A549 (cell line): ENCODE measurements at regions not wholly inside any gene's neighbourhood (a gene's known extent, or its start where the extent isn't known, plus 50 kb on each side); places are given as distances from the start of the nearest gene placed in this dataset.
A peak's percentile ranks its signal among the peaks of the same experiment; 100 is the strongest.
"Not testable (repeated sequence)": the region's sequence is repeated elsewhere in the genome, so short reads cannot be mapped to it uniquely, and the experiment has no call there.

Experiments used
- ATAC-seq, 2 experiments: fragments of 200-7000 bp in 1 of 2; fragments of >200 bp in 1 of 2; cut with Nextera tagmentation in 1 of 2; cut with Tn5 transposase in 1 of 2; 3 replicates each; pipeline versions ENCODE4 v1.8.0 to v1.9.1; 2018 to 2020; ENCODE audit warnings: mild to moderate bottlenecking in 1 of 2, moderate library complexity in 1 of 2
- CTCF ChIA-PET: fragments of 300-600 bp; sonication (Branson Sonifier 250); formaldehyde crosslinking; extraction: SDS; loops from one replicate; lab custom pipeline; 2021; ENCODE audit warnings: antibody characterized with exemption, inconsistent platforms; lab: Yijun Ruan, JAX
- POLR2A ChIA-PET: fragments of 350-600 bp; formaldehyde crosslinking; extraction: SDS; loops from one replicate; lab custom pipeline; 2021; ENCODE audit warnings: antibody characterized with exemption, inconsistent platforms; lab: Yijun Ruan, JAX
- DNase-seq, 2 experiments: peaks; one replicate each; pipeline versions ENCODE4 v3.0.0 to v3.0.0-alpha.2; 2011 to 2016; ENCODE audit warnings: low read depth in 1 of 2, low spot score in 1 of 2
- FAIRE-seq: peaks from 2 replicates; lab custom pipeline; 2011; peaks lifted over from hg19 to GRCh38; lab: Jason Lieb, UNC
- H3K27ac ChIP-seq, 2 experiments: fragments of >200 bp; sonication (Bioruptor Twin); formaldehyde crosslinking; 3 replicates each; pipeline ENCODE4 v1.5.1; 2016 to 2017
- H3K4me1 ChIP-seq: fragments of >200 bp; sonication (Bioruptor Twin); formaldehyde crosslinking; 3 replicates; pipeline ENCODE4 v1.6.1; 2016
- H3K4me2 ChIP-seq: fragments of >200 bp; sonication (Bioruptor Twin); formaldehyde crosslinking; 3 replicates; pipeline ENCODE4 v1.6.1; 2016
- H3K4me3 ChIP-seq: fragments of >200 bp; sonication (Bioruptor Twin); formaldehyde crosslinking; 3 replicates; pipeline ENCODE4 v1.5.1; 2016
- H3K9me3 ChIP-seq: fragments of >200 bp; sonication (Bioruptor Twin); formaldehyde crosslinking; 3 replicates; pipeline ENCODE4 v1.6.1; 2016
- ATOH8 ChIP-seq: fragments of 250-450 bp; sonication (Bioruptor Pico); IDR thresholded peaks from 2 replicates; pipeline ENCODE4 v1.5.0; 2020; ENCODE audit warnings: low read depth, mild to moderate bottlenecking, moderate library complexity
- CHD4 ChIP-seq: fragments of 200-600 bp; sonication (generic); IDR thresholded peaks from 2 replicates; pipeline ENCODE4 v1.6.1; 2016; ENCODE audit warnings: antibody characterized with exemption, mild to moderate bottlenecking, borderline replicate concordance
- EHF ChIP-seq: fragments of 250-450 bp; sonication (Bioruptor Pico); IDR thresholded peaks from 2 replicates; pipeline ENCODE4 v1.5.0; 2020; ENCODE audit warnings: mild to moderate bottlenecking
- EP300 ChIP-seq, 2 experiments: fragments of >200 bp; sonication (Bioruptor Twin); formaldehyde crosslinking; IDR thresholded peaks; 2 replicates in 1 of 2; 3 replicates in 1 of 2; pipeline ENCODE4 v1.6.1; 2016 to 2017
- FOSB ChIP-seq: fragments of 250-450 bp; sonication (Bioruptor Pico); IDR thresholded peaks from 2 replicates; pipeline ENCODE4 v1.5.0; 2020; ENCODE audit warnings: mild to moderate bottlenecking, moderate library complexity
- FOSL2 ChIP-seq, 2 experiments: fragments of 450-650 bp in 1 of 2; fragments of >200 bp in 1 of 2; sonication (Bioruptor Twin) in 1 of 2; formaldehyde crosslinking; IDR thresholded peaks; 2 replicates each; pipeline versions ENCODE4 v1.5.0 to v1.6.1; 2016 to 2020; ENCODE audit warnings: mild to moderate bottlenecking in 1 of 2, moderate library complexity in 1 of 2
- FOXS1 ChIP-seq: fragments of 250-450 bp; sonication (Bioruptor Pico); IDR thresholded peaks from 2 replicates; pipeline ENCODE4 v1.5.0; 2020; ENCODE audit warnings: mild to moderate bottlenecking, moderate library complexity
- HEYL ChIP-seq: fragments of 250-450 bp; sonication (Bioruptor Pico); IDR thresholded peaks from 2 replicates; pipeline ENCODE4 v1.8.0; 2021; ENCODE audit warnings: mild to moderate bottlenecking, moderate library complexity
- HMGXB4 ChIP-seq: fragments of 250-450 bp; sonication (Bioruptor Pico); IDR thresholded peaks from 2 replicates; pipeline ENCODE4 v1.5.0; 2021; ENCODE audit warnings: mild to moderate bottlenecking, moderate library complexity, borderline replicate concordance
- HOXA7 ChIP-seq: fragments of 250-450 bp; sonication (Bioruptor Pico); IDR thresholded peaks from 2 replicates; pipeline ENCODE4 v1.5.0; 2020; ENCODE audit warnings: mild to moderate bottlenecking, moderate library complexity
- HOXB13 ChIP-seq: fragments of 250-450 bp; sonication (Bioruptor Pico); IDR thresholded peaks from 2 replicates; pipeline ENCODE4 v1.5.0; 2020; ENCODE audit warnings: low read depth, mild to moderate bottlenecking, moderate library complexity
- HOXB5 ChIP-seq: fragments of 250-450 bp; sonication (Bioruptor Pico); IDR thresholded peaks from 2 replicates; pipeline ENCODE4 v1.5.0; 2020; ENCODE audit warnings: mild to moderate bottlenecking, moderate library complexity
- JUN ChIP-seq, 2 experiments: fragments of >200 bp; sonication (Bioruptor Twin); formaldehyde crosslinking; IDR thresholded peaks; 2 replicates in 1 of 2; 3 replicates in 1 of 2; pipeline ENCODE4 v1.6.1; 2016 to 2017
- NFE2L2 ChIP-seq: fragments of 150-350 bp; conservative IDR thresholded peaks from 2 replicates; pipeline ENCODE4 v1.6.1; 2014; ENCODE audit warnings: low read length
- NPAS2 ChIP-seq: fragments of 250-450 bp; sonication (Bioruptor Pico); IDR thresholded peaks from 2 replicates; pipeline ENCODE4 v1.8.0; 2022; ENCODE audit warnings: mild to moderate bottlenecking, moderate library complexity, borderline replicate concordance
- NR3C1 ChIP-seq: fragments of >200 bp; sonication (Bioruptor Twin); formaldehyde crosslinking; IDR thresholded peaks from 3 replicates; pipeline ENCODE4 v1.6.1; 2017
- RARB ChIP-seq: fragments of 250-450 bp; sonication (Bioruptor Pico); IDR thresholded peaks from 2 replicates; pipeline ENCODE4 v1.8.0; 2021; ENCODE audit warnings: mild to moderate bottlenecking, moderate library complexity
- USF2 ChIP-seq: fragments of 450-650 bp; IDR thresholded peaks from 2 replicates; pipeline ENCODE4 v1.6.1; 2014; ENCODE audit warnings: antibody characterized with exemption
- ZNF302 ChIP-seq: fragments of 250-450 bp; sonication (Bioruptor Pico); IDR thresholded peaks from 2 replicates; pipeline ENCODE4 v1.9.0; 2021; ENCODE audit warnings: inconsistent platforms, mild to moderate bottlenecking, moderate library complexity
- ZSCAN20 ChIP-seq: fragments of 250-450 bp; sonication (Bioruptor Pico); IDR thresholded peaks from 2 replicates; pipeline ENCODE4 v1.8.0; 2022; ENCODE audit warnings: mild to moderate bottlenecking, moderate library complexity
- WGBS: methylation state at CpG from one replicate; pipeline ENCODE4 v1.1.6; 2017; ENCODE audit errors: missing lambda C conversion rate; 5-methylcytosine and 5-hydroxymethylcytosine counted together
- TF ChIP-seq, protein P1 (sequence below): IDR thresholded peaks from 2 replicates; pipeline ENCODE4 v1.6.1; 2012; ENCODE audit warnings: low read depth, borderline replicate concordance

- CTCF ChIA-PET = no interaction called here
- Histone ChIP-seq H3K4me2 (no peak overlapping the region), H3K27ac (peak overlapping the region; percentile 19 to 70; a peak in 3 of 6 replicates), H3K9me3 (no peaks in the 10 kb centered on the region), H3K4me3 (no peak overlapping the region), H3K4me1 (peaks cover 28% of the 10 kb centered on the region)
- 95% methylated on average over 12 of the region's 14 CpGs for WGBS
- DNase-seq (no peak), ATAC-seq (peak in 1 of 2 experiments; percentile 12; a peak in 1 of 6 replicates), FAIRE-seq (no peak)
- POLR2A ChIA-PET = no interaction called here
- no peak for TF ChIP-seq USF2
- TF ChIP-seq EP300 (IDR thresholded peaks at IDR 0.05) = no peak
- no peak for TF ChIP-seq NFE2L2
- TF ChIP-seq HMGXB4 (CRISPR knock-in tag) = no peak
Observed at GRCh38 chr2:234171666-234172065, 121.2 kb downstream of the SPP2 start.

DNA sequence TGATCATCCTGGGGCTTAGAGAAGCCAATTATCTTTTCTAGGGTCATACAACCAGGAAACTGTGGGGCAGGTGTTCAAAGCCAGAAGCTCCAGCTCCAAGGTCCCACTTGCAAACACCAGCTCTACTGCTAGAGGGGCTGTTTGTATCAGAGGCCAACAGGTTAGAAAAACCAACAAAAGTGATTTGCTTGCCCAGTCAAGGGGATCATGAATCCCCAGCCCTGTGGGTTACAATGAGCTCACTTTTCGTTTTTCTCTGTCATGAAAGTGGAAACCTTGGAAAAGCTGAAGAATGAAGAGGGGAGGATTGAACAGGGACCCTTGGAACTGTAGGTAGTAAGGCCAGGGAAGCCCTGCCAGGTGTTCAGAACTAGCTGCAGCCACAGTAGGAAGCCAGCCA is 119.2 kb downstream of the SPP2 start:
- WGBS = 61% methylated on average over 1 of the region's 1 CpG
- Histone ChIP-seq H3K27ac (peak overlapping the region; percentile 80 to 88), H3K4me1 (peaks cover 27% of the 10 kb centered on the region), H3K4me2 (peak overlapping the region; percentile 55), H3K4me3 (no peak overlapping the region), H3K9me3 (no peaks in the 10 kb centered on the region)
- ATAC-seq (peak in 1 of 2 experiments; percentile 35; a peak in 3 of 6 replicates), FAIRE-seq (no peak), DNase-seq (no peak)
- no peak for TF ChIP-seq EP300 (IDR thresholded peaks at IDR 0.05)
- no peak for TF ChIP-seq HOXB13 (CRISPR knock-in tag)
- no peak for TF ChIP-seq CHD4
- no peak for TF ChIP-seq NR3C1
- TF ChIP-seq HMGXB4 (CRISPR knock-in tag) = no peak
- TF ChIP-seq ZSCAN20 (CRISPR knock-in tag) = no peak
- no peak for TF ChIP-seq FOSL2 (IDR thresholded peaks at IDR 0.05)
- no peak for TF ChIP-seq FOSL2 (CRISPR knock-in tag; IDR thresholded peaks at IDR 0.05)
- ChIA-PET POLR2A (no interaction called here), CTCF (interaction anchor here (0.6 to 2.0 kb wide), 7 partner anchors 14 to 331 kb away, joined by 3 to 11 read pairs (median 3); no protein-coding TSS in a partner anchor)

DNA sequence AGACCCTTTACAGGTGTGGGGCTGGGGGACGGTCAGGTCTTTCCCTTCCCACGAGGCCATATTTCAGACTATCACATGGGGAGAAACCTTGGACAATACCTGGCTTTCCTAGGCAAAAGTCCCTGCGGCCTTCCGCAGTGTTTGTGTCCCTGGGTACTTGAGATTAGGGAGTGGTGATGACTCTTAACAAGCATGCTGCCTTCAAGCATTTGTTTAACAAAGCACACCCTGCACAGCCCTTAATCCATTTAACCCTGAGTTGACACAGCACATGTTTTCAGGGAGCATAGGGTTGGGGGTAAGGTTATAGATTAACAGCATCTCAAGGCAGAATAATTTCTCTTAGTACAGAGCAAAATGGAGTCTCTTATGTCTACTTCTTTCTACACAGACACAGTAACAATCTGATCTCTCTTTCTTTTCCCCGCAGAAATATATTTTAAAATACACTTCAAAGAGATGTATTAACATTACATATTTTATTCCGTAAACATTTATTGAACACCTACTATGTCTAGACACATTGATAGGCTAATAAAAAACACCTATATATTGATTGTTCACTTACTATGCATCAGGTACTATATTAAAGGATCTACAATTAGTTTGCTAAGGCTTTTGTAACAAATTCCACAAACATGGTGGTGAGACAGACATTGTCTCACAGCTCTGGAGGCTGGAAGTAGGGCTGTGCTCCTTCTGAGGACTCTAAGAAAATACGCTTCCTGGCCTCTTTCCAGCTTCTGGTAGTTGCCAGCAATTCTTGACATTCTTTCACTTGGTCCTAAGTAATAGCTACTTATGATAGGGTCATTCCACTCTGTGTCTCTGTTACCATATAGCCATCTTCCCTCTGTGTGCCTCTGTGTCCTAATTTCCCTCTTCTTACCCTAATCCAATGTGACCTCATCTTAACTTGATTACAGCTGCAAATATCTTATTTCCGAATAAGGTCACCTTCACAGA is 118.4 kb downstream of the SPP2 start:
- CTCF ChIA-PET = interaction anchor here (0.9 to 2.0 kb wide), 3 partner anchors 13 to 79 kb away, joined by 3 to 11 read pairs (median 3); no protein-coding TSS in a partner anchor
- WGBS = 8% methylated on average over 8 of the region's 8 CpGs
- H3K9me3 ChIP-seq; H3K4me3 ChIP-seq; POLR2A ChIA-PET; TF ChIP-seq FOSL2 (IDR thresholded peaks at IDR 0.05): not testable (repeated sequence)
- H3K4me2 ChIP-seq = peak overlapping the region; percentile 55
- ATAC-seq = peak; percentile 82 to 89
- peaks cover 25% of the 10 kb centered on the region for H3K4me1 ChIP-seq
- peak overlapping the region; percentile 80 to 88 for H3K27ac ChIP-seq
- FAIRE-seq = peak; percentile 49
- peak in 1 of 2 experiments; percentile 84 for DNase-seq
- TF ChIP-seq EHF (CRISPR knock-in tag) (peak; percentile 99), FOSB (peak; percentile 89), RARB (CRISPR knock-in tag) (peak; percentile 92), ZNF302 (peak; percentile 99), FOXS1 (CRISPR knock-in tag) (peak; percentile 98), FOSL2 (CRISPR knock-in tag; IDR thresholded peaks at IDR 0.05) (peak; percentile 74), HEYL (peak; percentile 98), JUN (IDR thresholded peaks at IDR 0.05) (0 out of 5 replicates have a peak, but pooled peaks of 1 of the 2 experiments have one; percentile 25), HOXB5 (CRISPR knock-in tag) (peak; percentile 99), ZSCAN20 (CRISPR knock-in tag) (peak; percentile 99), NPAS2 (peak; percentile 69), ATOH8 (CRISPR knock-in tag) (peak; percentile 98), HMGXB4 (CRISPR knock-in tag) (peak; percentile 72; the same call in 1 of the 2 replicates), HOXA7 (peak; percentile 94)
- TF ChIP-seq, protein P1, sequence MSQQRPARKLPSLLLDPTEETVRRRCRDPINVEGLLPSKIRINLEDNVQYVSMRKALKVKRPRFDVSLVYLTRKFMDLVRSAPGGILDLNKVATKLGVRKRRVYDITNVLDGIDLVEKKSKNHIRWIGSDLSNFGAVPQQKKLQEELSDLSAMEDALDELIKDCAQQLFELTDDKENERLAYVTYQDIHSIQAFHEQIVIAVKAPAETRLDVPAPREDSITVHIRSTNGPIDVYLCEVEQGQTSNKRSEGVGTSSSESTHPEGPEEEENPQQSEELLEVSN = 0 out of 2 replicates have a peak, but pooled peaks have one; percentile 24
